ENCODE measurements at regions not wholly inside any gene's neighbourhood (a gene's known extent, or its start where the extent isn't known, plus 50 kb on each side); places are given as distances from the start of the nearest gene placed in this dataset.

DNA sequence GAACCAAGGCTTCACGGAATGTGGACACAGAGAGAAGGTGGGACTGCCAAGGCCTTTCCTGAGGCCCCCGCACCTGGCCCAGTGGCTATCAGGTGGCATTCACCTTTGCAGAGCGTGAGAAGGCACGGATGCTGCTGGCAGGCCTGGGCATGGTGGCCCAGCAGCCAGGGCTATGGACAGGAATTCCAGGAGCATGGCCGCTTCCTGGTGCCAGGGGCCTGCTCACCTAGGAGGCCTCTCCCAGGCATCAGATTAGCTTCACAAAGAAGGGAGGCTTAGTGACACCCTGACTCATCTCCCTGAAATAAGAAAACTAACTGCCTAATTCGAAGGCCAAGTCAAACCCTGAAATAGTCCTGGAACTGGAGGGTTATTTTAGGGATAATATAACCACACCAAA is 155.8 kb downstream of the TEX29 start:
- Histone ChIP-seq H3K4me1 (ENCODE audit: control insufficient read depth, insufficient read depth, low read length, poor library complexity, severe bottlenecking) (no peaks in the 10 kb centered on the region), H3K9me3 (ENCODE audit: control insufficient read depth, low read length) (no peaks in the 10 kb centered on the region), H3K27ac (ENCODE audit: low read depth, low read length, severe bottlenecking) (no peak overlapping the region), H3K4me3 (ENCODE audit: extremely low read depth, insufficient read depth, low read length, poor library complexity, severe bottlenecking) (no peak overlapping the region), H3K36me3 (ENCODE audit: control insufficient read depth, insufficient read depth, low read length) (no peaks in the 10 kb centered on the region)
- WGBS, 2 experiments (ENCODE audit: insufficient coverage in 2 of 2), result 91 to 94% methylated on average over 4 of the region's 6 CpGs

DNA sequence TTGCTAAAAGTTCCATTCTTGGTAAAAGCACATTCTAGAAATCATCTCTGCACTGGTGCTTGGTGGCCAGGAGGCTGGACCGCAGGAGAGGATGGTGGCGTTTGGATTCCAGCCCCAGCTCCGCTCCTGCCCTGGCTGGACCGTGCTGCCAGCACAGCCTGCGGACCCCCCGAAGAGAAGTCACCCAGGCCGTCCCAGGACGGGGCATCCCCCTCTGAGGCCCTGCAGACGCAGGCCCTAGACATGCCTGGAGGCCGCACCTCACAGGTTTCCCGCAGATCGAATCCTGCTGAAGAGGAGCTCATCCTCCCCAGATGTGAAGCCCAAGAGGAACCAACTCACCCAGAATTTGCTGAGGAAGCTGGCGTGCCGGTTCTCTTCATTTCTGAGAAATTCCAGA is 159.0 kb downstream of the TEX29 start:
- Histone ChIP-seq H3K4me1 (ENCODE audit: control insufficient read depth, insufficient read depth, low read length, poor library complexity, severe bottlenecking) (no peaks in the 10 kb centered on the region), H3K4me3 (ENCODE audit: extremely low read depth, insufficient read depth, low read length, poor library complexity, severe bottlenecking) (no peak overlapping the region), H3K9me3 (ENCODE audit: control insufficient read depth, low read length) (no peaks in the 10 kb centered on the region), H3K27ac (ENCODE audit: low read depth, low read length, severe bottlenecking) (no peak overlapping the region), H3K36me3 (ENCODE audit: control insufficient read depth, insufficient read depth, low read length) (no peaks in the 10 kb centered on the region)
- WGBS, 2 experiments (ENCODE audit: insufficient coverage in 2 of 2), result 86 to 89% methylated on average over 12 to 13 of the region's 14 CpGs

GRCh38 chr13:111480503-111480902 is 160.1 kb downstream of the TEX29 start:
- H3K4me1 ChIP-seq (ENCODE audit: control insufficient read depth, insufficient read depth, low read length, poor library complexity, severe bottlenecking), result no peaks in the 10 kb centered on the region
- peaks cover 2% of the 10 kb centered on the region for H3K9me3 ChIP-seq (ENCODE audit: control insufficient read depth, low read length)
- no peak overlapping the region for H3K4me3 ChIP-seq (ENCODE audit: extremely low read depth, insufficient read depth, low read length, poor library complexity, severe bottlenecking)
- 91 to 100% methylated on average over 6 to 7 of the region's 8 CpGs for WGBS, 2 experiments (ENCODE audit: insufficient coverage in 2 of 2)
- H3K27ac ChIP-seq (ENCODE audit: low read depth, low read length, severe bottlenecking), result no peak overlapping the region
- H3K36me3 ChIP-seq (ENCODE audit: control insufficient read depth, insufficient read depth, low read length), result no peaks in the 10 kb centered on the region

DNA sequence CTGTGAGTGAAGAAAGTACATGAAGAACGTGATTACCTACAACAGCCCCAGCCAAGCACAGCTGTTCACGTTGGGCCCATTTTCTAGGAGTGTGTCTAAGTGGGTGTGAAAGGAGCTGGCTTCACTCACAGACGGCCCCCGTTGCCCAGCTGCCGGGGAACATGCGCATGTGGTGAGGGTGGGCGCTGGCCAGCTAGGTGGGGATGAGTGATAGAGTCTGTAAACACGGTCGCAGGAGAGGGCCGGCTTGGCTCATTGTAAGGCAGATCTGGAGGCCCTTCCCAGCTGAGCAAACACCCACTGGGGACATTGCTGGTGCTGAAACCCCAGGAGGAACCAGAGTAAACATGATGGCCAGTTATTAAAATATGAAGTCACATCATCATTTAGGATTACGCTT is 160.5 kb downstream of the TEX29 start:
- H3K27ac ChIP-seq (ENCODE audit: low read depth, low read length, severe bottlenecking), result no peak overlapping the region
- no peaks in the 10 kb centered on the region for H3K36me3 ChIP-seq (ENCODE audit: control insufficient read depth, insufficient read depth, low read length)
- H3K4me1 ChIP-seq (ENCODE audit: control insufficient read depth, insufficient read depth, low read length, poor library complexity, severe bottlenecking), result no peaks in the 10 kb centered on the region
- 77 to 90% methylated on average over 3 to 6 of the region's 11 CpGs for WGBS, 2 experiments (ENCODE audit: insufficient coverage in 2 of 2)
- H3K4me3 ChIP-seq (ENCODE audit: extremely low read depth, insufficient read depth, low read length, poor library complexity, severe bottlenecking), result no peak overlapping the region
- H3K9me3 ChIP-seq (ENCODE audit: control insufficient read depth, low read length), result peaks cover 7% of the 10 kb centered on the region

- WGBS, 2 experiments (ENCODE audit: insufficient coverage in 2 of 2), result 97 to 100% methylated on average over 3 of the region's 6 CpGs
- H3K4me3 ChIP-seq (ENCODE audit: extremely low read depth, insufficient read depth, low read length, poor library complexity, severe bottlenecking), result no peak overlapping the region
- peaks cover 16% of the 10 kb centered on the region for H3K9me3 ChIP-seq (ENCODE audit: control insufficient read depth, low read length)
- H3K27ac ChIP-seq (ENCODE audit: low read depth, low read length, severe bottlenecking), result no peak overlapping the region
- H3K4me1 ChIP-seq (ENCODE audit: control insufficient read depth, insufficient read depth, low read length, poor library complexity, severe bottlenecking), result no peaks in the 10 kb centered on the region
- H3K36me3 ChIP-seq (ENCODE audit: control insufficient read depth, insufficient read depth, low read length), result no peaks in the 10 kb centered on the region
Measured at GRCh38 chr13:111482126-111482525, 161.7 kb downstream of the TEX29 start.

DNA sequence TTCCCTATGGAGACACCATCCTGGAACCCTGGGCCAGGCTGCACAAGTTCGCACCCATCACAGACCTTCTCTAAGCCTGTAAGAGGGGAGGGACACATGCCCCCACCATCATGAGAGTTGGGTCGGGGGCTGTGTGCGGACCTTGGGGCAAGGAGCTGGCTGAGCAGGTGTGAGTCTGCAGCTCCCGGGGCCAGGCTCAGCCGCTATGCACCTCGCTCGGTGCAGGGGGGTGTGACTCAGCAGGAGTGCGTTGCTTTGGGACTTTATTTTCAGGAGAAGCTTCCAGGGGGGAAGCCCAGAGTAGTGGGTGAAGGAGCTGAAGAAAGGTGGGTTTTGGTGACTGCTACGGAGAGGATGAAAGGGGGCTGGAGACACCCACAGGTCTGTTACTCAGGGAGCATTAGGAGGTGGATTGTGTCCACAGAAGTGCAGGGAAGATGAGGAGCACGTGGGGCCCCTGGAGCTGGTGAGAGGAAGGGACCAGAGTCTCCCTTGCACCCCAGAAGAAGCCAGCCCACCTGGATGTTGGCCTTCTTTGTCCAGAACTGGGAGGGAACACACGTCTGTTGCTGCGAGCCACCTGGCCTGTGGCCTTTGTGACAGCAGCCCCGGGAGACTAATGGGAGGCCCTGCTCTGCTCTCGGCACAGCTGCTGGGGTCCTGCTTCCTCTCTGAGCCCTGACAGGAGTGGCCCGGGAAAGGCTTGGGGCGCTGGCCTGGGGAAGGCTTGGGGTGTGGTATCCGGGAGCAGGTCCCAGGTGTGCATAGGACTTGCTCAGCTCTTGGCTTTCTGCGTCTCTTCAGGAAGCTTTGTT is 162.6 kb downstream of the TEX29 start:
- WGBS, 2 experiments (ENCODE audit: insufficient coverage in 2 of 2), result 84 to 85% methylated on average over 16 of the region's 18 CpGs
- Histone ChIP-seq H3K9me3 (ENCODE audit: control insufficient read depth, low read length) (peaks cover 21% of the 10 kb centered on the region), H3K4me3 (ENCODE audit: extremely low read depth, insufficient read depth, low read length, poor library complexity, severe bottlenecking) (no peak overlapping the region), H3K4me1 (ENCODE audit: control insufficient read depth, insufficient read depth, low read length, poor library complexity, severe bottlenecking) (no peaks in the 10 kb centered on the region), H3K36me3 (ENCODE audit: control insufficient read depth, insufficient read depth, low read length) (no peaks in the 10 kb centered on the region), H3K27ac (ENCODE audit: low read depth, low read length, severe bottlenecking) (no peak overlapping the region)

DNA sequence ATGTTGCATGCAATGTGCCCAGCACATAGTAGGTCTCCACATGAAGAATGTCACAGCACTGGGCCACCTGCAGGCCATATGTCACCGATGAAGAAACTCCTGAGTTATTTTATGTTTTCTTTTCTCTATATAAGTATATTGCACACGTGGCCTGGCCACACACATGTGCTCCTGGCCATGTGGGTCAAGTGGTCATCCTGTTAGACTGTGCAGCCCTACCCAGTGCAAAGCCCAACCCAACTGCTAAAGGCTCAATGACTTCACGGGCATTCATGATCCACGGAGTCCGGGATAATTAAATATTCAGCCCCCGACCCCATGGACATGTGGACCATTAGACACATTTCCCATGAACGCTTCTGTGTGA is 163.2 kb downstream of the TEX29 start:
- H3K27ac ChIP-seq (ENCODE audit: low read depth, low read length, severe bottlenecking), result no peak overlapping the region
- no peaks in the 10 kb centered on the region for H3K4me1 ChIP-seq (ENCODE audit: control insufficient read depth, insufficient read depth, low read length, poor library complexity, severe bottlenecking)
- 100% methylated on average over 4 to 5 of the region's 7 CpGs for WGBS, 2 experiments (ENCODE audit: insufficient coverage in 2 of 2)
- H3K9me3 ChIP-seq (ENCODE audit: control insufficient read depth, low read length), result peaks cover 25% of the 10 kb centered on the region
- no peak overlapping the region for H3K4me3 ChIP-seq (ENCODE audit: extremely low read depth, insufficient read depth, low read length, poor library complexity, severe bottlenecking)
- no peaks in the 10 kb centered on the region for H3K36me3 ChIP-seq (ENCODE audit: control insufficient read depth, insufficient read depth, low read length)

DNA sequence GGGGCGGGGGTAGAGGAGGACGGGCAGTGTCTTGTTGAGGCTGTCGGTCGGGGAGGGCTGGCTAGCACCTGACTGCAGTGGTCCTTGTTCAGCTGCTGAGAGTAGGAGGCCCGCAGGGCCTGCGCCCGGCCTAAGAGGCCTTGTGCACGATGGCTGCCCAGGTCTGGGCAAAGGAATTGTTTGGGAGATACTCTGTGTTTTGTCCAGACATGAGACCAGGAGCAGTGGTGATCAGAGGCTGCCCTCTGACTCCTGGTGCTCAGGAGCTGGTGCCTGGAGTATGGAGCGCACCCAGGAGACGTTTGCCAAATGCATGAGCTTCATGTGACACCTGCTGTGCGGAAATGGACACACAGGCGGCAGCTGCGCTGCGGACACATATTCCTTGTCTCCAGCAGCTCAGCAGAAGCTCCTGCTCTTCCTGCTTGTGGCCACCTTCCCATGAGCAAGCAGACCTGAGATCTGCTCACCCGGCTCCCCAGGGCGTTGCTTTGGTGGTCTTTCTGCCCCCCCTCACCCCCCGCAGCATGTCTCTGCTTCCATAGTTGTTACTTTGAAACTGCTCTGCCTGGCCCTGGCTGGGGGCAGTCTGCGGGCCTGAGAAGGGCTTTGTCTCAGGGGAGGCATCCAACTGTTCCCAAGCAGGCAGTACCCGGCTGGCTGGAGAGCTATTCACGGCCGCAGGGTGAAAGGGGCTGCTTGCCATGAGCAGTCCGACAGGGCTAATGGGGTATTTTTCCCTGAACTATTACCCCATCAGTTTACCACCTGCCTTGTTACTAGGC is 163.9 kb downstream of the TEX29 start:
- H3K27ac ChIP-seq (ENCODE audit: low read depth, low read length, severe bottlenecking), result no peak overlapping the region
- H3K36me3 ChIP-seq (ENCODE audit: control insufficient read depth, insufficient read depth, low read length), result no peaks in the 10 kb centered on the region
- H3K4me3 ChIP-seq (ENCODE audit: extremely low read depth, insufficient read depth, low read length, poor library complexity, severe bottlenecking), result no peak overlapping the region
- 80 to 89% methylated on average over 16 of the region's 22 CpGs for WGBS, 2 experiments (ENCODE audit: insufficient coverage in 2 of 2)
- peaks cover 26% of the 10 kb centered on the region for H3K9me3 ChIP-seq (ENCODE audit: control insufficient read depth, low read length)
- no peaks in the 10 kb centered on the region for H3K4me1 ChIP-seq (ENCODE audit: control insufficient read depth, insufficient read depth, low read length, poor library complexity, severe bottlenecking)

- Histone ChIP-seq H3K9me3 (ENCODE audit: control insufficient read depth, low read length) (peaks cover 26% of the 10 kb centered on the region), H3K36me3 (ENCODE audit: control insufficient read depth, insufficient read depth, low read length) (no peaks in the 10 kb centered on the region), H3K4me3 (ENCODE audit: extremely low read depth, insufficient read depth, low read length, poor library complexity, severe bottlenecking) (no peak overlapping the region), H3K27ac (ENCODE audit: low read depth, low read length, severe bottlenecking) (no peak overlapping the region), H3K4me1 (ENCODE audit: control insufficient read depth, insufficient read depth, low read length, poor library complexity, severe bottlenecking) (no peaks in the 10 kb centered on the region)
- WGBS, 2 experiments (ENCODE audit: insufficient coverage in 2 of 2), result 85 to 100% methylated on average over 3 to 5 of the region's 7 CpGs
Measured at GRCh38 chr13:111484959-111485358, 164.5 kb downstream of the TEX29 start.

DNA sequence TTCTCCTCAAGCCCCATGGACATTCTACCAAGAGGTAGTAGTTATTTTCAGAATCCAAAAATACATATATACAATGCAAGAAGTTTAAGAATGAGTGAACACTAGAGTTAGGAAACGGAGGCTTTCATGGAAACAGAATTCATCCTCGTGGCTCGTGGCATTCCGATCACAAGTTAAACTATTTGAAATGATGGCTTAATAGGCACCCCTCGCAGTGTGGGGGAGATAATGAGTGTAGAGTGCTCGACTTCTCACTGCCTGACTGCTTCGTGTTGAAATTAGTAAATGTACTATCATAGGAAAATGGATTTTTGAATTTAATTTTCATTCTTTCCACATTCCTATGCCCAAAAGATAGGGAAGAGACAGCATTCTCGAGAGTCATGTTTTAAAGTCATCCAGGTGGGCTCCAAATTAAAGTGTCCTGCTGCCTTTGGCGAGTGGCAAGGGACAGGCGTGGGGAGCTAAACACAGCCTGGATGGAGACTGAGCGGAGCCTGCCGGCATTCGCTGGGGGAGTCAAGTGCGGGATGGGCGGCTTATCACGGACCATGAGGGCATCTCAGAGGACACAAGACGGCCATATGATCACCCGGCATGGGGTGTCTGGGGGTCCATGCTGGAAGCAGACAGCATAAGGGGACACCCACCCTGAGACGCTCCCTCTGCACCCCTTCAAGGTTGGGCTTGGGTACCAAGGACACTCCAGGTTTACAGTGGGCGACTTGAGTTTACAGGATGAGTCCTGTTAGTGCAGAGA is 165.2 kb downstream of the TEX29 start:
- H3K4me3 ChIP-seq (ENCODE audit: extremely low read depth, insufficient read depth, low read length, poor library complexity, severe bottlenecking), result no peak overlapping the region
- H3K36me3 ChIP-seq (ENCODE audit: control insufficient read depth, insufficient read depth, low read length), result no peaks in the 10 kb centered on the region
- no peak overlapping the region for H3K27ac ChIP-seq (ENCODE audit: low read depth, low read length, severe bottlenecking)
- WGBS, 2 experiments (ENCODE audit: insufficient coverage in 2 of 2), result 88 to 93% methylated on average over 17 of the region's 20 CpGs
- no peaks in the 10 kb centered on the region for H3K4me1 ChIP-seq (ENCODE audit: control insufficient read depth, insufficient read depth, low read length, poor library complexity, severe bottlenecking)
- peaks cover 26% of the 10 kb centered on the region for H3K9me3 ChIP-seq (ENCODE audit: control insufficient read depth, low read length)
